Esophagus squamous epithelium (tissue), 5 donors: ENCODE measurements at regions not wholly inside any gene's neighbourhood (a gene's known extent, or its start where the extent isn't known, plus 50 kb on each side); places are given as distances from the start of the nearest gene placed in this dataset.

Source experiments
- DNase-seq: peaks from one replicate; lab custom pipeline; 2025; lab: John Stamatoyannopoulos, UW
- H3K27ac ChIP-seq, 4 donors: fragments of 200-600 bp; sonication (generic); one replicate each; pipeline ENCODE4 v1.5.1; 2016 to 2019; ENCODE audit warnings: mild to moderate bottlenecking in 1 of 4
- H3K27me3 ChIP-seq, 4 donors: fragments of 200-600 bp; sonication (generic); 1 replicate in 3 of 4; 2 replicates in 1 of 4; pipeline versions ENCODE4 v1.5.1 to v1.6.0; 2017 to 2021; ENCODE audit warnings: antibody characterized with exemption in 1 of 4
- H3K36me3 ChIP-seq, 3 donors: fragments of 200-600 bp; sonication (generic); one replicate each; pipeline ENCODE4 v1.5.1; 2016 to 2019
- H3K4me1 ChIP-seq, 3 donors: fragments of 200-600 bp; sonication (generic); one replicate each; pipeline ENCODE4 v1.5.1; 2017 to 2019
- H3K4me3 ChIP-seq, 4 donors: fragments of 200-600 bp; sonication (generic); 1 replicate in 3 of 4; 2 replicates in 1 of 4; pipeline ENCODE4 v1.5.1; 2016 to 2019; ENCODE audit warnings: mild to moderate bottlenecking in 2 of 4, moderate library complexity in 1 of 4
- H3K9me3 ChIP-seq, 3 donors: fragments of 200-600 bp; sonication (generic); one replicate each; pipeline ENCODE4 v1.5.1; 2016 to 2019
- POLR2A ChIP-seq, 4 donors: fragments of 450-650 bp; IDR thresholded peaks; one replicate each; pipeline ENCODE4 v1.6.1; 2017; ENCODE audit warnings: antibody characterized with exemption in 4 of 4, mild to moderate bottlenecking in 4 of 4, moderate library complexity in 3 of 4
- WGBS, 2 donors: methylation state at CpG; one replicate each; pipeline ENCODE4 v1.1.5; 2018; 5-methylcytosine and 5-hydroxymethylcytosine counted together
- intact Hi-C: fragments of 100-400 bp; cut with DNase I; formaldehyde crosslinking; loops from one replicate; pipeline ENCODE4 v1.15.0; 2022
- TF ChIP-seq, protein P1 (sequence below), 6 experiments: fragments of 450-650 bp in 4 of 6; fragments of 200-600 bp in 2 of 6; sonication (generic) in 2 of 6; IDR thresholded peaks; one replicate each; pipeline ENCODE4 v1.5.1; 2016 to 2019; ENCODE audit warnings: antibody characterized with exemption in 6 of 6, mild to moderate bottlenecking in 4 of 6, moderate library complexity in 4 of 6
- donor health status: DM: yes; HTN: yes; CAD: no.

DNA sequence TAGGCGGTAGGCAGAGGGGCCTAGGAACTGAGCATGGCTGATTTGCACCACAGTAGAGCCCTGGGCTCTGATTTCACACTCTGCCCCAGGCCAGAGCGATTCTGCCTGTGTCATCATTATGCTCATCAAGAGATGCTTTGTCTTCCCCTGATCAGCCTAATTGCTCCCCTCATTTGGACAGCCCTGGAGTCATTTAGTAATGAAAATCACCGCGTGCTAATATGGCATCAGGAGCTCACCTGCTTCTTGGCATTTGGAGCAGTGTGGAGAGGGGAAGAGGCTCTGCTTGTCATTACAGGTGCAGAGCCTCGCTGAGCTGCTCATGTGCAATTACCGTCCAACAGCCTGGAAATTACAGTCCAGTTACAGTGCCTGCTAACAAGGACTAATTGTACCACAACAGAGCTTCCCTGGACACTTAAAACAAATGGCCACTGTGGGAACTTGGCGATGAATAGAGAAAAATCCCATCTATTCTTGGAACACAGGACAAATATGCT, 157.1 kb upstream of the WSCD1 start:
- no peak overlapping the region for H3K4me3 ChIP-seq
- 73 to 77% methylated on average over 3 to 4 of the region's 7 CpGs for WGBS, 2 donors
- intact Hi-C loops, result no loop called here
- H3K36me3 ChIP-seq, result no peaks in the 10 kb centered on the region
- TF ChIP-seq, protein P1, sequence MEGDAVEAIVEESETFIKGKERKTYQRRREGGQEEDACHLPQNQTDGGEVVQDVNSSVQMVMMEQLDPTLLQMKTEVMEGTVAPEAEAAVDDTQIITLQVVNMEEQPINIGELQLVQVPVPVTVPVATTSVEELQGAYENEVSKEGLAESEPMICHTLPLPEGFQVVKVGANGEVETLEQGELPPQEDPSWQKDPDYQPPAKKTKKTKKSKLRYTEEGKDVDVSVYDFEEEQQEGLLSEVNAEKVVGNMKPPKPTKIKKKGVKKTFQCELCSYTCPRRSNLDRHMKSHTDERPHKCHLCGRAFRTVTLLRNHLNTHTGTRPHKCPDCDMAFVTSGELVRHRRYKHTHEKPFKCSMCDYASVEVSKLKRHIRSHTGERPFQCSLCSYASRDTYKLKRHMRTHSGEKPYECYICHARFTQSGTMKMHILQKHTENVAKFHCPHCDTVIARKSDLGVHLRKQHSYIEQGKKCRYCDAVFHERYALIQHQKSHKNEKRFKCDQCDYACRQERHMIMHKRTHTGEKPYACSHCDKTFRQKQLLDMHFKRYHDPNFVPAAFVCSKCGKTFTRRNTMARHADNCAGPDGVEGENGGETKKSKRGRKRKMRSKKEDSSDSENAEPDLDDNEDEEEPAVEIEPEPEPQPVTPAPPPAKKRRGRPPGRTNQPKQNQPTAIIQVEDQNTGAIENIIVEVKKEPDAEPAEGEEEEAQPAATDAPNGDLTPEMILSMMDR (IDR thresholded peaks at IDR 0.05), result no peak
- no peak for TF ChIP-seq POLR2A (IDR thresholded peaks at IDR 0.05)
- H3K4me1 ChIP-seq, result no peaks in the 10 kb centered on the region
- no peak overlapping the region for H3K27ac ChIP-seq
- DNase-seq, result no peak
- H3K27me3 ChIP-seq, result no peaks in the 10 kb centered on the region
- no peaks in the 10 kb centered on the region for H3K9me3 ChIP-seq

DNA sequence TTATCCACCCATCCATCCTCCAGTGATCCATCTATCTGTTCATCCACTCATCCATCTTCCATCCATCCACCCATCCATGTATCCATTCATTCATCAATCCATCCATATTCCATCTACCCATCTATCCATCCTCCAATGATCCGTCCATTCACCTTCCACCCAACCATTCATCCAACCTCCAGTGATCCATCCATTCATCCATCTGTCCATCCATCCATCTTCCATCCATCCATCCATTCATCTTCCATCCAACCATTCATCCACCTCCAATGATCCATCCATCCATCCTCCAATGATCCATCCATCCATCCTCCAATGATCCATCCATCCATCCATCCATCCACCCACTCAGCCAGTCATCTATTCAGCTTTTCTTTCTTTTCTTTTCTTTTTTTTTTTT, 156.5 kb upstream of the WSCD1 start:
- no peak for TF ChIP-seq POLR2A (IDR thresholded peaks at IDR 0.05)
- TF ChIP-seq, protein P1 (IDR thresholded peaks at IDR 0.05), result no peak
- no peaks in the 10 kb centered on the region for H3K4me1 ChIP-seq
- H3K9me3 ChIP-seq, result no peaks in the 10 kb centered on the region
- no peak for DNase-seq
- 84 to 93% methylated on average over 1 of the region's 1 CpG for WGBS, 2 donors
- no peaks in the 10 kb centered on the region for H3K36me3 ChIP-seq
- H3K27me3 ChIP-seq, result no peaks in the 10 kb centered on the region
- H3K27ac ChIP-seq, result no peak overlapping the region
- intact Hi-C loops, result no loop called here
- H3K4me3 ChIP-seq, result no peak overlapping the region

DNA sequence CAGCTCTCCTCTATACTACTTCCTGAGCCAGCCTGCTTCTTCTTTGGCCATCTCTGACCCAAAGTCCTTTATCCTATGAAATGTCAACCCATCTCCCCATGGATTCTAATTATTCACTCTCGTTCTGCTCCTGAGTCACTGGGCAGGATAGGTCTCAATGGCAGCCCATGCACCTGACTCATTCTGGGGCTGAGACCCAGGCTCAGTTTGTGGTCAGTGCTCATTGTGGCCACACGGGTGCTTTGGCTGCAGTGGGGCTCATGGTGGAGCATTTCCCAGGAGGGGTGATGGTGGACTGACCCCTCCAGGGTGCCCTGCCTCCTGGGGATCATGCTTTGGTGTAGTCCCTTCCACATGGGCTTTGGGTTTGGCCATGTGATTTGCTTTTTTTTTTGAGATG, 154.8 kb upstream of the WSCD1 start:
- TF ChIP-seq, protein P1 (IDR thresholded peaks at IDR 0.05), result no peak
- no peak for TF ChIP-seq POLR2A (IDR thresholded peaks at IDR 0.05)
- no peak overlapping the region for H3K27ac ChIP-seq
- intact Hi-C loops, result no loop called here
- no peak overlapping the region for H3K4me3 ChIP-seq
- no peaks in the 10 kb centered on the region for H3K9me3 ChIP-seq
- H3K27me3 ChIP-seq, result no peaks in the 10 kb centered on the region
- no peaks in the 10 kb centered on the region for H3K36me3 ChIP-seq
- no peaks in the 10 kb centered on the region for H3K4me1 ChIP-seq
- WGBS, 2 donors, result 36 to 75% methylated on average over 1 to 2 of the region's 2 CpGs
- DNase-seq, result no peak

DNA sequence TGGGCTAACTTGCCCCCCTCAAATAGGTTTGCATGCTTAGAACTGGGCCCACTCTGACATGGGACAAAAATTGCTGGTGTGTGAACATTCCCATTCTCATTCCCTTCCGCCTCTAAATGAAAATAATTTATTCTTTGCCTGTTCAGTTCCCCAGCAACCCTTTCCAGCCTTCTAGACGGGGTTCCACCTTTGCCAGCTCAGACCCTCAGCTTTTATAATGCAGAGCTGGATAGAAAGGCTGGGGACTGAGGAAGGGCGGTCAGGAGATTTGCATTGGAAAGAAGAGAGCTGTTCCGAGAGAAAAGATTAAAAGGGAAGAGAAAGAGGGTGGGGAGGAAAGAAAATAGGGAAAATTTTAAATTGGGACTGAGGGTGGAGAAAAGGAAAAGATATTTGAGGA, 151.1 kb upstream of the WSCD1 start:
- no peaks in the 10 kb centered on the region for H3K4me1 ChIP-seq
- H3K36me3 ChIP-seq, result no peaks in the 10 kb centered on the region
- no peak overlapping the region for H3K4me3 ChIP-seq
- TF ChIP-seq POLR2A (IDR thresholded peaks at IDR 0.05), result no peak
- TF ChIP-seq, protein P1 (IDR thresholded peaks at IDR 0.05), result no peak
- no peaks in the 10 kb centered on the region for H3K9me3 ChIP-seq
- H3K27ac ChIP-seq, result no peak overlapping the region
- WGBS, 2 donors, result 63 to 76% methylated on average over 4 of the region's 4 CpGs
- no peak for DNase-seq
- intact Hi-C loops, result no loop called here
- no peaks in the 10 kb centered on the region for H3K27me3 ChIP-seq

DNA sequence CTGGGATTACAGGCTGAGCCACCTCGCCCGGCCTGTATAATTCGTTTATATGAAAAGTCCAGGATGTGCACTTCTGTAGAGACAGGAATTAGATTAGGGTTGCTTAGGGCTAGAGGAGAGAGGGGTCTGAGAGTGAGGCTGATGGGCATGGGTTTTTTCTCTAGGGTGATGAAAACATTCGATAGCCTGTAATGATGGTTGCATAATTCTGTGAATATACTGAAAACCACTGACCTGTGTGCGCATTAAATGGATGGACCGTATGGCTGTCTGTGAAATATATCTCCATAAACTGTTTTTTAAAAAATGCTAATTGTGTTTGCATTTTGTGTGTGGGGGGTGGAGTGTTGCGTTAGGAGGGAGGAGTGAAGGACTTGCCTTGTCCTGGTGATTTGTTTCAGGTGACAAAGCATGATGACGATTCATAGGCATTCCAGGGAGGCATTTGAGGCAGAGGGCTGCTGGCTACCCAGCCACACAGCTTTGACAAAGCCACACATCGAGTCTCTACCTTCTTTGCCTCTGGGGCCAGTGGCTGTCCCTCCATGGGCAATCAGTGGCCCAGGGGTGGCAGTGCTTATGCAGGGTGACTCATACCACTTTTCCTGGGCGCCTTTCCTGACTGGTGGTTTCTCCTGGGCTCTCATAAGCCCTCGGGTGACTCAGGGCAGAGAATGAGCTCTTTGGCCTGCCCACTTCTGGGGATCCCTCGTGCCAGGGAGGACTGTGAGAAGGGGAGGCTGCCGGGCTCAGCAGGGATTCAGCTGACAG, 148.5 kb upstream of the WSCD1 start:
- H3K4me1 ChIP-seq, result no peaks in the 10 kb centered on the region
- TF ChIP-seq POLR2A (IDR thresholded peaks at IDR 0.05), result no peak
- TF ChIP-seq, protein P1 (IDR thresholded peaks at IDR 0.05), result no peak
- intact Hi-C loops, result no loop called here
- no peaks in the 10 kb centered on the region for H3K27me3 ChIP-seq
- no peak overlapping the region for H3K4me3 ChIP-seq
- no peak for DNase-seq
- H3K36me3 ChIP-seq, result no peaks in the 10 kb centered on the region
- no peaks in the 10 kb centered on the region for H3K9me3 ChIP-seq
- no peak overlapping the region for H3K27ac ChIP-seq
- 70 to 80% methylated on average over 7 to 9 of the region's 13 CpGs for WGBS, 2 donors
